ENCODE measurements at regions not wholly inside any gene's neighbourhood (a gene's known extent, or its start where the extent isn't known, plus 50 kb on each side); places are given as distances from the start of the nearest gene placed in this dataset.

GRCh38 chr3:9301091-9301490 lies 51.6 kb upstream of the SRGAP3 start:
- DNase-seq (ENCODE audit: low spot score), result no peak
- intact Hi-C loops (cut with DNase I), result loop anchor here (5.0 kb wide), 3 partner anchors 49 to 314 kb away; no protein-coding TSS in a partner anchor

- intact Hi-C loops (cut with DNase I), result loop anchor here (1.0 to 5.0 kb wide), 4 partner anchors 49 to 330 kb away; no protein-coding TSS in a partner anchor
- no peak for DNase-seq (ENCODE audit: low spot score)
These were observed 52.4 kb upstream of the SRGAP3 start for GRCh38 chr3:9301798-9302197.

DNA sequence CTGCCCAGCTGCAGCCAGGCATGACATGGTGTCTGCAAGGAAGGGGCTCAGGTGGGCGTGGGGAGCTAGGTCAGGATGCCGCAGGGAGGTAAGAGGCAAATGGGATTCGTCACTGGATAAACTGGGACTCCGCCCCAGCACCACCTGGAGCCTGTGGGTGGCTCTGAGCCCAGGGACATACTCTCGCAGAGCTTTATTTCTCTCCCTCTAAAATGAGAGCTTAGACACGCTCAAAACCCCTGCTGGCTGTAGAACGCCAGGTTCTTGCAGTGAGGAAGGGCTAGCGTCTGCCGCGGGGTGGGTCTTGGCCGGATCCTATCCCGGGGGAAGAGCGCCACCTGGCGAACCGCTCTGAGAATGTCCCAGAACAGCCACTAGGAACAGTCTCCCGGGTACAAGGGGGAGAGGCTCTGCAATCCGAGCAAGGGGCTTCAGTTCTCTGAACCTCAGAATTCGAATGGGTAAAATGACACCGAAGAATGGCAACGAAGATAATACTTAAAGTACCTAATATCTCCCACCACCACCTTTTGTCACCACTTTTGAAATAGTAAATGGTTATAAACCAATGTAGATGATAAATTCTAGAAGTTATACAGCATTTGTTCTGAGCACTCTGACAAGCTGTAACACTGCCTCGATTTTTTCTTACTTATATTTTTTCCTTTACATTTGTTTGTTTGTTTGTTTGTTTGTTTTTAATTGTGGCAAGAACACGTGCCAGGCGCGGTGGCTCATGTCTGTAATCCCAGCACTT lies 53.2 kb upstream of the SRGAP3 start:
- intact Hi-C loops (cut with DNase I), result loop anchor here (1.0 to 5.0 kb wide), 4 partner anchors 50 to 331 kb away; no protein-coding TSS in a partner anchor
- DNase-seq (ENCODE audit: low spot score), result peak; percentile 81

- no peak for DNase-seq (ENCODE audit: low spot score)
- intact Hi-C loops (cut with DNase I), result no loop called here
These were observed 54.4 kb upstream of the THUMPD3 start for GRCh38 chr3:9308298-9308990.

GRCh38 chr3:9310043-9310442 lies 52.8 kb upstream of the THUMPD3 start:
- intact Hi-C loops (cut with DNase I), result no loop called here
- no peak for DNase-seq (ENCODE audit: low spot score)

DNA sequence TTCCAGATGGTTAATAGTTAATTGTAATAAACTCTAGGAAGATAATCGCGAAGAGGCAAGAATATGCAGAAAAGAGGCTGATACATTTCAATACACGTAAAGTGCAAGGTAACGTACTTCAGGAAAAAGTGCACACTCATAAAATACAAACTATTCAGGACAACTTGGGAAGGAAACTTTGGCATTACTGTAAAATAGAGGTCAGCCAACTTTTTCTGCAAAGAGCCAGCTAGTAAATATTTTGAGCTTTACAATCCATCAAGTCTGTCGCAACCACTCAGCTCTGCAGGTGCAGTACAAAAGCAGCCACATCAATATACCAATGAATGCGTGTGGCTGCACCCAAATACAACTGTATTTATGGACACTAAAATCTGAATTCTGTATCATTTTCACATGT lies 51.6 kb upstream of the THUMPD3 start:
- no peak for DNase-seq (ENCODE audit: low spot score)
- intact Hi-C loops (cut with DNase I), result no loop called here

Data from cardiac septum (tissue), 1 donor.